ENCODE measurements at regions not wholly inside any gene's neighbourhood (a gene's known extent, or its start where the extent isn't known, plus 50 kb on each side); places are given as distances from the start of the nearest gene placed in this dataset.

GRCh38 chr14:25394791-25395391 lies 344.9 kb upstream of the STXBP6 start:
- TF ChIP-seq, protein P1, sequence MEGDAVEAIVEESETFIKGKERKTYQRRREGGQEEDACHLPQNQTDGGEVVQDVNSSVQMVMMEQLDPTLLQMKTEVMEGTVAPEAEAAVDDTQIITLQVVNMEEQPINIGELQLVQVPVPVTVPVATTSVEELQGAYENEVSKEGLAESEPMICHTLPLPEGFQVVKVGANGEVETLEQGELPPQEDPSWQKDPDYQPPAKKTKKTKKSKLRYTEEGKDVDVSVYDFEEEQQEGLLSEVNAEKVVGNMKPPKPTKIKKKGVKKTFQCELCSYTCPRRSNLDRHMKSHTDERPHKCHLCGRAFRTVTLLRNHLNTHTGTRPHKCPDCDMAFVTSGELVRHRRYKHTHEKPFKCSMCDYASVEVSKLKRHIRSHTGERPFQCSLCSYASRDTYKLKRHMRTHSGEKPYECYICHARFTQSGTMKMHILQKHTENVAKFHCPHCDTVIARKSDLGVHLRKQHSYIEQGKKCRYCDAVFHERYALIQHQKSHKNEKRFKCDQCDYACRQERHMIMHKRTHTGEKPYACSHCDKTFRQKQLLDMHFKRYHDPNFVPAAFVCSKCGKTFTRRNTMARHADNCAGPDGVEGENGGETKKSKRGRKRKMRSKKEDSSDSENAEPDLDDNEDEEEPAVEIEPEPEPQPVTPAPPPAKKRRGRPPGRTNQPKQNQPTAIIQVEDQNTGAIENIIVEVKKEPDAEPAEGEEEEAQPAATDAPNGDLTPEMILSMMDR (IDR thresholded peaks at IDR 0.05) = no peak
- no peak for TF ChIP-seq POLR2A (IDR thresholded peaks at IDR 0.05)

All from thyroid gland (tissue), 4 donors.